Stomach (tissue), 4 donors: ENCODE measurements at regions not wholly inside any gene's neighbourhood (a gene's known extent, or its start where the extent isn't known, plus 50 kb on each side); places are given as distances from the start of the nearest gene placed in this dataset.

Experiments
- CTCF ChIP-seq, 7 experiments: fragments of 450-650 bp in 4 of 7; fragments of 200-600 bp in 3 of 7; sonication (generic) in 3 of 7; IDR thresholded peaks; one replicate each; pipeline ENCODE4 v1.5.1; 2016 to 2019; ENCODE audit warnings: antibody characterized with exemption in 7 of 7, control low read depth in 2 of 7, mild to moderate bottlenecking in 1 of 7
- POLR2A ChIP-seq, 4 donors: fragments of 450-650 bp; IDR thresholded peaks; one replicate each; pipeline ENCODE4 v1.6.1; 2016; ENCODE audit warnings: antibody characterized with exemption in 4 of 4, control low read depth in 2 of 4, mild to moderate bottlenecking in 1 of 4, moderate library complexity in 1 of 4
- POLR2AphosphoS5 ChIP-seq, 3 donors: sonication (generic); formaldehyde crosslinking; IDR thresholded peaks; one replicate each; pipeline ENCODE4 v1.6.1; 2016; ENCODE audit warnings: antibody characterized with exemption in 3 of 3

DNA sequence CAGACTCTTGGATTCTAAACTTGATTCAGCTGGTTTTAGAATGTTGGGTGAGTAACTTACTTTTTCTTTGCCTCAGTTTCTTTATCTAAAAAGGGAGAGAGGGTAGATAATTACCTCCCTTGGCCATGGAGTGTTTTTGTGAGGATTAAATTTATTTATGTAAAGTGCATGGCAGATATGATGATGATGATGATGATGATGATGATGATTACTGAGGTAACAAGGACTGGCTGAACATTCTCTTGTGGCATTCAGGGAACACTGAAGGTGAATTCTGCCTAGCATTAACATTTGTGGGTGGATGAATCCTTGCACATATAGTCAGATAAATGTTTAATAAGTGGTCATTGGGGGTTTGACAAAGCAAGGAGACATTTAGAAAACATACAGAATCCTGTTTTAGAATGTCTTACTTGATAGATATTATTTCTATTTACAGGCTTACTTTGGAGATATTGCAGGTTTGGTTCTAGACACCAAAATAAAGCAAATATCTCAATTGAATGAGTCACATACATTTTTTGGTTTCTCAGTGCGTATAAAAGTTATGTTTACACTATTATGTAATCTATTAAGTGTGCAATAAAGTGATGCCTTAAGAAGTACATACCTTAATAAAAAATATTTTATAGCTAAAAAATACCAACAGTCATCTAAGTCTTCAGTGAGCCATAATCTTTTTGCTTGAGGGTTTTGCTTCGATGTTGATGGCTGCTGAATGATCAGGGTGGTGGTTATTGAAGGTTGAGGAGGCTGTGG lies 123.2 kb downstream of the SNAPC1 start:
- no peak for TF ChIP-seq CTCF (IDR thresholded peaks at IDR 0.05)
- TF ChIP-seq POLR2A (IDR thresholded peaks at IDR 0.05), result no peak
- no peak for TF ChIP-seq POLR2AphosphoS5 (IDR thresholded peaks at IDR 0.05)
